ENCODE measurements at regions not wholly inside any gene's neighbourhood (a gene's known extent, or its start where the extent isn't known, plus 50 kb on each side); places are given as distances from the start of the nearest gene placed in this dataset.

DNA sequence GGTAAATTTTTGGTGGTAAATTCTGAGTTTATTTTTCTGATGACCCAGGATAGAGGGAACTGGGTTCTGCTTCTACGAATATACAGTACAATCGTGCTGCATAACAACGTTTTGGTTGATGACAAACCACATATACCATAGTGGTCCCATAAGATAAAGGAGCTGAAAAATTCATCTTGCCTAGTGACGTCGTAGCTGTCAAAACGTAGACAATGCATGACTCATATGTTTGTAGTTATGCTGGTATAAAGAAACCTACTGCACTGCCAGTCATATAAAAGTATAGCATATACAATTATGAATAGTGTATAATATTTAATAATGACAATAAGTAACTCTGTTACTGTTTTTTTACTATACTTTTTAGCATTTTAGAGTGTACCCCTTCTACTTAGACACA is 244.0 kb downstream of the GAS1 start:
- no peaks in the 10 kb centered on the region for H3K9me3 ChIP-seq (ENCODE audit: control insufficient read depth, insufficient read depth, low read length)
- TF ChIP-seq CTCF (IDR thresholded peaks at IDR 0.05; ENCODE audit: low read depth, low read length, poor library complexity, severe bottlenecking), result no peak
- TF ChIP-seq EZH2phosphoT487 (IDR thresholded peaks at IDR 0.05; ENCODE audit: borderline replicate concordance, low read length), result no peak
- no peak overlapping the region for H3K27ac ChIP-seq (ENCODE audit: low read depth, low read length)

DNA sequence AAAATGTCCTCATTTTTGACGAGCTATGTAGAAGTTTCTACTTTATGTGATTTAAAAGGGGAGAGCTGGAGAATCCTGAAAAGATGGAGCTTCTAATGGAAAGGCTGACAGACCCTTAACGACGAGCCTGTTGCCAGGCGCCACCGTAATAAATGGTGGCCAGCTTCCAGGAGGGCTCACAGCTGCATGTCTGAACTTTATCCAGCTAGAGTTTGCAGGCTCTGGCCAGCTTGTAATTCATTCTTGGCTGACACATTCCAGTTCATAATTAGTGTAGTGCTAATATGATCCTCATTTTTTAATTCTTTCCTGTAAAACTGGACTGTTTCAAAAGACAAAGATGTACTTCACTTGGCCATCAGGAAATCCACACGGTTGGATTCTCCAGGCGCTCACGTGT is 246.7 kb downstream of the GAS1 start:
- Histone ChIP-seq H3K4me3 (ENCODE audit: low read length) (no peak overlapping the region), H3K4me2 (ENCODE audit: low read length) (no peak overlapping the region), H3K9me3 (ENCODE audit: control insufficient read depth, insufficient read depth, low read length) (no peaks in the 10 kb centered on the region), H3F3A (ENCODE audit: control insufficient read depth, insufficient read depth) (no peaks in the 10 kb centered on the region), H3K4me1 (ENCODE audit: control insufficient read depth, low read length) (no peaks in the 10 kb centered on the region), H3K9me2 (replicated peaks; ENCODE audit: control insufficient read depth, low read length) (no peaks in the 10 kb centered on the region), H3K79me2 (ENCODE audit: control insufficient read depth, low read length) (no peaks in the 10 kb centered on the region), H3K27ac (ENCODE audit: low read depth, low read length) (no peak overlapping the region), H3K36me3 (ENCODE audit: control insufficient read depth, low read length) (no peaks in the 10 kb centered on the region), H3K27me3 (ENCODE audit: control insufficient read depth, low read length) (no peaks in the 10 kb centered on the region), H4K20me1 (ENCODE audit: control insufficient read depth, insufficient read depth, low read depth, low read length) (no peaks in the 10 kb centered on the region)
- no peak for TF ChIP-seq EZH2phosphoT487 (IDR thresholded peaks at IDR 0.05; ENCODE audit: borderline replicate concordance, low read length)
- no peak for TF ChIP-seq CTCF (IDR thresholded peaks at IDR 0.05; ENCODE audit: low read depth, low read length, poor library complexity, severe bottlenecking)

More for the DNA sequence above, 244.0 kb downstream of the GAS1 start:
- no peaks in the 10 kb centered on the region for H3K9me2 ChIP-seq (replicated peaks; ENCODE audit: control insufficient read depth, low read length)
- H3K4me1 ChIP-seq (ENCODE audit: control insufficient read depth, low read length), result no peaks in the 10 kb centered on the region
- H3K36me3 ChIP-seq (ENCODE audit: control insufficient read depth, low read length), result no peaks in the 10 kb centered on the region
- no peak overlapping the region for H3K4me2 ChIP-seq (ENCODE audit: low read length)
- no peaks in the 10 kb centered on the region for H4K20me1 ChIP-seq (ENCODE audit: control insufficient read depth, insufficient read depth, low read depth, low read length)
- H3K27me3 ChIP-seq (ENCODE audit: control insufficient read depth, low read length), result no peaks in the 10 kb centered on the region
- H3K4me3 ChIP-seq (ENCODE audit: low read length), result no peak overlapping the region
- H3F3A ChIP-seq (ENCODE audit: control insufficient read depth, insufficient read depth), result no peaks in the 10 kb centered on the region
- H3K79me2 ChIP-seq (ENCODE audit: control insufficient read depth, low read length), result no peaks in the 10 kb centered on the region

GRCh38 chr9:86697999-86698398 is 249.3 kb downstream of the GAS1 start:
- no peaks in the 10 kb centered on the region for H3K4me1 ChIP-seq (ENCODE audit: control insufficient read depth, low read length)
- TF ChIP-seq EZH2phosphoT487 (IDR thresholded peaks at IDR 0.05; ENCODE audit: borderline replicate concordance, low read length), result no peak
- no peak for TF ChIP-seq CTCF (IDR thresholded peaks at IDR 0.05; ENCODE audit: low read depth, low read length, poor library complexity, severe bottlenecking)
- H3K27ac ChIP-seq (ENCODE audit: low read depth, low read length), result no peak overlapping the region
- H4K20me1 ChIP-seq (ENCODE audit: control insufficient read depth, insufficient read depth, low read depth, low read length), result no peaks in the 10 kb centered on the region
- H3K4me3 ChIP-seq (ENCODE audit: low read length), result no peak overlapping the region
- H3F3A ChIP-seq (ENCODE audit: control insufficient read depth, insufficient read depth), result no peaks in the 10 kb centered on the region
- no peaks in the 10 kb centered on the region for H3K9me2 ChIP-seq (replicated peaks; ENCODE audit: control insufficient read depth, low read length)
- H3K79me2 ChIP-seq (ENCODE audit: control insufficient read depth, low read length), result no peaks in the 10 kb centered on the region
- no peaks in the 10 kb centered on the region for H3K9me3 ChIP-seq (ENCODE audit: control insufficient read depth, insufficient read depth, low read length)
- no peaks in the 10 kb centered on the region for H3K27me3 ChIP-seq (ENCODE audit: control insufficient read depth, low read length)
- H3K36me3 ChIP-seq (ENCODE audit: control insufficient read depth, low read length), result no peaks in the 10 kb centered on the region
- H3K4me2 ChIP-seq (ENCODE audit: low read length), result no peak overlapping the region

GRCh38 chr9:86697213-86697612 is 250.1 kb downstream of the GAS1 start:
- no peaks in the 10 kb centered on the region for H3K9me2 ChIP-seq (replicated peaks; ENCODE audit: control insufficient read depth, low read length)
- H3F3A ChIP-seq (ENCODE audit: control insufficient read depth, insufficient read depth), result no peaks in the 10 kb centered on the region
- no peak overlapping the region for H3K4me3 ChIP-seq (ENCODE audit: low read length)
- no peaks in the 10 kb centered on the region for H3K36me3 ChIP-seq (ENCODE audit: control insufficient read depth, low read length)
- no peaks in the 10 kb centered on the region for H3K79me2 ChIP-seq (ENCODE audit: control insufficient read depth, low read length)
- H3K4me2 ChIP-seq (ENCODE audit: low read length), result no peak overlapping the region
- no peaks in the 10 kb centered on the region for H3K9me3 ChIP-seq (ENCODE audit: control insufficient read depth, insufficient read depth, low read length)
- no peaks in the 10 kb centered on the region for H4K20me1 ChIP-seq (ENCODE audit: control insufficient read depth, insufficient read depth, low read depth, low read length)
- TF ChIP-seq CTCF (IDR thresholded peaks at IDR 0.05; ENCODE audit: low read depth, low read length, poor library complexity, severe bottlenecking), result no peak
- no peak for TF ChIP-seq EZH2phosphoT487 (IDR thresholded peaks at IDR 0.05; ENCODE audit: borderline replicate concordance, low read length)
- H3K27me3 ChIP-seq (ENCODE audit: control insufficient read depth, low read length), result no peaks in the 10 kb centered on the region
- no peak overlapping the region for H3K27ac ChIP-seq (ENCODE audit: low read depth, low read length)
- H3K4me1 ChIP-seq (ENCODE audit: control insufficient read depth, low read length), result no peaks in the 10 kb centered on the region

Measured in DOHH2 (cell line).